ENCODE measurements at regions not wholly inside any gene's neighbourhood (a gene's known extent, or its start where the extent isn't known, plus 50 kb on each side); places are given as distances from the start of the nearest gene placed in this dataset.

GRCh38 chr18:24530630-24531111, 70.2 kb downstream of the HRH4 start:
- TF ChIP-seq CTCF (IDR thresholded peaks at IDR 0.05): no peak
- TF ChIP-seq CBFB (CRISPR knock-in tag; IDR thresholded peaks at IDR 0.05; ENCODE audit: low read depth): no peak
- TF ChIP-seq E2F4 (CRISPR knock-in tag; IDR thresholded peaks at IDR 0.05; ENCODE audit: borderline replicate concordance, low read depth): no peak

All from WTC11 (cell line).